Progenitor cell of endocrine pancreas (in vitro differentiated cells): ENCODE measurements at regions not wholly inside any gene's neighbourhood (a gene's known extent, or its start where the extent isn't known, plus 50 kb on each side); places are given as distances from the start of the nearest gene placed in this dataset.
"Not testable (repeated sequence)": the region's sequence is repeated elsewhere in the genome, so short reads cannot be mapped to it uniquely, and the experiment has no call there.

ENCODE experiments used
- DNase-seq: peaks from one replicate; pipeline ENCODE4 v3.0.0; 2021; ENCODE audit warnings: low spot score; ENCODE audit not compliant: unreplicated experiment
- H3K27ac Mint-ChIP-seq: 2 replicates; pipeline ENCODE4 v1.8.0; 2021; ENCODE audit warnings: mild to moderate bottlenecking, moderate library complexity, mixed read lengths
- H3K27me3 Mint-ChIP-seq: 2 replicates; pipeline ENCODE4 v1.8.0; 2021; ENCODE audit warnings: mixed read lengths
- H3K36me3 Mint-ChIP-seq: 2 replicates; pipeline ENCODE4 v1.8.0; 2022; ENCODE audit warnings: mixed read lengths; ENCODE audit not compliant: insufficient read depth
- H3K4me1 Mint-ChIP-seq: 2 replicates; pipeline ENCODE4 v1.8.0; 2021; ENCODE audit warnings: low read depth, mixed read lengths
- H3K4me3 Mint-ChIP-seq: 2 replicates; pipeline ENCODE4 v1.8.0; 2021; ENCODE audit warnings: low read depth, mild to moderate bottlenecking, moderate library complexity, mixed read lengths
- H3K9me3 Mint-ChIP-seq: 2 replicates; pipeline ENCODE4 v1.8.0; 2021; ENCODE audit warnings: low read depth, mixed read lengths
- CTCF ChIP-seq: fragments of 200-600 bp; sonication (generic); IDR thresholded peaks from one replicate; pipeline ENCODE4 v1.5.0; 2021; ENCODE audit warnings: antibody characterized with exemption, mild to moderate bottlenecking; ENCODE audit not compliant: unreplicated experiment

- Mint-ChIP-seq H3K27ac (no peak overlapping the region), H3K4me3 (no peak overlapping the region), H3K27me3 (peaks cover under 1% of the 10 kb centered on the region)
These were observed 83.2 kb downstream of the DNAJB9 start for GRCh38 chr7:108652886-108653285.

DNA sequence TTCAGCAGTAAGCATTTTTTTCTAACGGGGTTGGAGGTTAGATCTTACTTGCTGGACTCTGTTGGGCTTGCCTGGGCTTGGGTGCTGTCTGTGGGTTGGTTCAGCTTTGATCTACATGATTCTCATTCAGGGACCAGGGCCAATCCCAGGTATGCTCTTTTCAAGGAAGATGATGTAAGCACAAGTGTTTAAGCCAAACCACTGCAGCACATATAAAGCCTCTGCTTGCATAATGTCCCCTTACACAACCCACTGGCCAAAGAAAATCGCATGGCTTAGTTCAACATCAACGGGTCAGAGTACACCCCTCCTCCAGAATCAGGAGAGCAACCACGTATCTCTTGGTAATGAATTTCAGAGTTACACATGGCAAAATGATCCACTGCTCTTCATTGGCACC lies 83.9 kb downstream of the DNAJB9 start:
- no peak overlapping the region for H3K27ac Mint-ChIP-seq
- no peak for TF ChIP-seq CTCF
- DNase-seq = no peak
- H3K36me3 Mint-ChIP-seq = no peaks in the 10 kb centered on the region
- H3K4me1 Mint-ChIP-seq = peaks cover 3% of the 10 kb centered on the region
- H3K27me3 Mint-ChIP-seq = peaks cover 2% of the 10 kb centered on the region
- no peaks in the 10 kb centered on the region for H3K9me3 Mint-ChIP-seq
- no peak overlapping the region for H3K4me3 Mint-ChIP-seq

More at GRCh38 chr7:108652886-108653285, 83.2 kb downstream of the DNAJB9 start:
- DNase-seq = no peak
- H3K4me1 Mint-ChIP-seq = no peaks in the 10 kb centered on the region
- H3K36me3 Mint-ChIP-seq = no peaks in the 10 kb centered on the region
- no peak for TF ChIP-seq CTCF
- H3K9me3 Mint-ChIP-seq = no peaks in the 10 kb centered on the region

GRCh38 chr7:108657140-108657726 lies 87.6 kb downstream of the DNAJB9 start:
- H3K9me3 Mint-ChIP-seq, H3K4me1 Mint-ChIP-seq, H3K27ac Mint-ChIP-seq, H3K36me3 Mint-ChIP-seq, H3K4me3 Mint-ChIP-seq, DNase-seq, H3K27me3 Mint-ChIP-seq: not testable (repeated sequence)

- DNase-seq = no peak
- Mint-ChIP-seq H3K36me3 (no peaks in the 10 kb centered on the region), H3K27ac (no peak overlapping the region), H3K27me3 (peaks cover 5% of the 10 kb centered on the region), H3K4me1 (peaks cover 3% of the 10 kb centered on the region), H3K9me3 (no peaks in the 10 kb centered on the region), H3K4me3 (no peak overlapping the region)
- TF ChIP-seq CTCF = no peak
These were observed 89.6 kb downstream of the DNAJB9 start for GRCh38 chr7:108659261-108659660.

- Mint-ChIP-seq H3K4me3 (no peak overlapping the region), H3K36me3 (no peaks in the 10 kb centered on the region), H3K27ac (no peak overlapping the region), H3K4me1 (peaks cover 3% of the 10 kb centered on the region), H3K9me3 (no peaks in the 10 kb centered on the region), H3K27me3 (peaks cover 5% of the 10 kb centered on the region)
- no peak for DNase-seq
- no peak for TF ChIP-seq CTCF
These were observed 90.2 kb downstream of the DNAJB9 start for GRCh38 chr7:108659867-108660266.

- Mint-ChIP-seq H3K4me3 (no peak overlapping the region), H3K9me3 (no peaks in the 10 kb centered on the region), H3K27ac (no peak overlapping the region), H3K36me3 (no peaks in the 10 kb centered on the region), H3K27me3 (peaks cover 5% of the 10 kb centered on the region), H3K4me1 (peaks cover 3% of the 10 kb centered on the region)
- no peak for DNase-seq
- TF ChIP-seq CTCF = peak; percentile 49
These were observed 90.8 kb downstream of the DNAJB9 start for GRCh38 chr7:108660465-108660864.
